ENCODE measurements at regions not wholly inside any gene's neighbourhood (a gene's known extent, or its start where the extent isn't known, plus 50 kb on each side); places are given as distances from the start of the nearest gene placed in this dataset.

- Histone ChIP-seq H2AFZ (ENCODE audit: low read length) (no peak overlapping the region), H3K36me3 (ENCODE audit: insufficient read depth, low read length) (peaks cover 63% of the 10 kb centered on the region), H3K4me1 (ENCODE audit: insufficient read depth, low read length) (peaks cover 17% of the 10 kb centered on the region), H3K79me2 (ENCODE audit: insufficient read depth, low read length) (no peaks in the 10 kb centered on the region), H3K27me3 (ENCODE audit: insufficient read depth, low read length) (no peaks in the 10 kb centered on the region), H3K9me3 (ENCODE audit: low read depth, low read length) (no peaks in the 10 kb centered on the region), H3K4me2 (ENCODE audit: insufficient read depth, low read length) (no peak overlapping the region), H3K4me3 (ENCODE audit: insufficient read depth, low read length) (no peak overlapping the region), H3K27ac (ENCODE audit: low read depth, low read length) (no peak overlapping the region), H4K20me1 (ENCODE audit: insufficient read depth, low read length) (no peaks in the 10 kb centered on the region)
- no peak for DNase-seq (ENCODE audit: insufficient read length, low spot score, missing footprints)
- no peak for TF ChIP-seq CTCF (IDR thresholded peaks at IDR 0.05; ENCODE audit: extremely low read depth, low read depth, low read length)
Observed at GRCh38 chr9:745761-746380, 95.6 kb upstream of the DMRT1 start.

DNA sequence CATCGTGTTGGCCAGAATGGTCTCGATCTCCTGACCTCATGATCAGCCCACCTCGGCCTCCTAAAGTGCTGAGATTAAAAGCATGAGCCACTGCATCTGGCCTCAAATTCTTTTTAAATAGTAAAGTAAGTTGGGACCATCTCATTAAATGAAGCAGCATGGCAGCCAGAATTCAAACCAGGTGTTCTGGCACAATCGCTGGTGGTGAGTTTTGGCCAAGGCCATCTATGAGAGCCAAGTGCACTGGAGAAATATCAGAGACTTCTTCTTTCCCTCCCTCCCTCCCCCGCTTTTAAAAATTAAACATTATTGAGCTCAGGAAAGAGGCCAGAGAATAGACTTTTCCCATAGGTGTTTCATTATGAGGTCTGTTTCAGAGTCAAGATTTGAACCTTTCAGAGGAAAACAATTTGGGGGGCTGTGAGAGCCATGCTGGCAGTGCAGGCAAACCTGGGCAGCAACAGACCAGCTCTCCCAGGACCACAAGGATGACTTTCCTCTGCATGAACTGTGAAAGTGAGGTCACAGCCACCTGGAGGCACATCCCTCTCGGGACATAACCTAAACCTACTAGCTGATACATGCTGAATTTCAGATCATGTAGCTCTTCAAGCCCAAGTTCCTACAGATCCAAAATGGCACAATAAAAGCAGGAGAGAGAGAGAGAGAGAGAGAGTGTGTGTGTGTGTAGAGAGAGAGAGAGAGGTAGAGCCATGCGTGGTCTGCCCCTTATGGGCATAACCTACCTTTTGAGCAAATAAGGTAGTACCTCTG lies 94.6 kb upstream of the DMRT1 start:
- no peaks in the 10 kb centered on the region for H3K79me2 ChIP-seq (ENCODE audit: insufficient read depth, low read length)
- H3K36me3 ChIP-seq (ENCODE audit: insufficient read depth, low read length) = peaks cover 53% of the 10 kb centered on the region
- TF ChIP-seq CTCF (IDR thresholded peaks at IDR 0.05; ENCODE audit: extremely low read depth, low read depth, low read length) = no peak
- no peaks in the 10 kb centered on the region for H3K27me3 ChIP-seq (ENCODE audit: insufficient read depth, low read length)
- peak; percentile 21 for DNase-seq (ENCODE audit: insufficient read length, low spot score, missing footprints)
- H3K4me3 ChIP-seq (ENCODE audit: insufficient read depth, low read length) = no peak overlapping the region
- no peak overlapping the region for H3K27ac ChIP-seq (ENCODE audit: low read depth, low read length)
- H3K4me1 ChIP-seq (ENCODE audit: insufficient read depth, low read length) = peaks cover 27% of the 10 kb centered on the region
- H4K20me1 ChIP-seq (ENCODE audit: insufficient read depth, low read length) = peaks cover 3% of the 10 kb centered on the region
- no peaks in the 10 kb centered on the region for H3K9me3 ChIP-seq (ENCODE audit: low read depth, low read length)
- H2AFZ ChIP-seq (ENCODE audit: low read length) = no peak overlapping the region
- no peak overlapping the region for H3K4me2 ChIP-seq (ENCODE audit: insufficient read depth, low read length)

DNA sequence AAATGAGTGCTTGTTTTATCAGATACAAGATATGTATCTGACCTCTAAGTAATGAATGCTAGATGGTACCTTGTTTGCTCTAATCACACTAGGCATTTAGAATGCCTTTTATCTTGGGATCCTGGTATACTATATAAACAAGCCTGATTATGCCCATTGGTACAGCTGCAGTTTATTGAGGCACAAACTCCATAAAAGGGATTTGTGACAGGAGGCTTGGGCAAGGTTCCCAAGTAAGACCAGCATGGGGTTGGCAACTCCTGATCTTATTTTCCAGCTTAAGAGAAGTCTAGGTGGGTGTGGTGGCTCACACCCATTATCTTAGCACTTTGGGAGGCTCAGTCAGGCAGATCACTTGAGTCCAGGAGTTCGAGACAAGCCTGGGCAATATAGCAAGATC lies 93.9 kb upstream of the DMRT1 start:
- H3K4me2 ChIP-seq (ENCODE audit: insufficient read depth, low read length) = no peak overlapping the region
- H3K9me3 ChIP-seq (ENCODE audit: low read depth, low read length) = no peaks in the 10 kb centered on the region
- no peaks in the 10 kb centered on the region for H3K79me2 ChIP-seq (ENCODE audit: insufficient read depth, low read length)
- no peaks in the 10 kb centered on the region for H3K27me3 ChIP-seq (ENCODE audit: insufficient read depth, low read length)
- no peak overlapping the region for H3K4me3 ChIP-seq (ENCODE audit: insufficient read depth, low read length)
- H3K4me1 ChIP-seq (ENCODE audit: insufficient read depth, low read length) = peaks cover 29% of the 10 kb centered on the region
- peaks cover 4% of the 10 kb centered on the region for H4K20me1 ChIP-seq (ENCODE audit: insufficient read depth, low read length)
- no peak for DNase-seq (ENCODE audit: insufficient read length, low spot score, missing footprints)
- TF ChIP-seq CTCF (IDR thresholded peaks at IDR 0.05; ENCODE audit: extremely low read depth, low read depth, low read length) = no peak
- H3K27ac ChIP-seq (ENCODE audit: low read depth, low read length) = no peak overlapping the region
- H2AFZ ChIP-seq (ENCODE audit: low read length) = no peak overlapping the region
- peaks cover 46% of the 10 kb centered on the region for H3K36me3 ChIP-seq (ENCODE audit: insufficient read depth, low read length)

DNA sequence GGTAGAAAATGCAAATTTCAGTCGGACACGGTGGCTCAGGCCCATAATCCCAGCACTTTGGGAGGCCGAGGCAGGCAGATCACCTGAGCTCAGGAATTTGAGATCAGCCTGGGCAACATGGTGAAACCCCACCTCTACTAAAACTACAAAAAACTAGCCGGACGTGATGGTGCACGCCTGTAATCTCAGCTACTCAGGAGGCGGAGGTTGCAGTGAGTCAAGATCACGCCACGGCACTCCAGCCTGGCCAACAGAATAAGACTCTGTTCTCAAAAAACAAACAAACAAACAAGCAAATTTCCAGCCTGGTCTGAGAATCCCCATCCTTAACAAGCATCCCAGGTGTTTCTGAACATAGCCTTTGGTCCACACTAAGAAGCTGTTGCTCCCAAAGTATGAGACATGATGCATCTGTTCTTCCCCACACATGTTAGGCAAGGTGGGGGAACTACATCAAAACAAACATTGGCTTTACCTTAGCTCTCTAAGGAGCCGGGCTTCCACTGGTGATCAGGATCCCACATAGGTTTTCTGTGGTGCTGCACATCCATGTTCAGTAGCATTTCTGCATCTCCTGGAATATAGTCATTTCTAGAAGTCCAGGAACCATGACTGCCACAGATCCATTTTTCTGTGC lies 92.5 kb upstream of the DMRT1 start:
- H3K4me2 ChIP-seq (ENCODE audit: insufficient read depth, low read length) = no peak overlapping the region
- DNase-seq (ENCODE audit: insufficient read length, low spot score, missing footprints) = no peak
- peaks cover 29% of the 10 kb centered on the region for H3K4me1 ChIP-seq (ENCODE audit: insufficient read depth, low read length)

More for the DNA sequence above, 92.5 kb upstream of the DMRT1 start:
- no peak overlapping the region for H2AFZ ChIP-seq (ENCODE audit: low read length)
- H3K79me2 ChIP-seq (ENCODE audit: insufficient read depth, low read length) = no peaks in the 10 kb centered on the region
- peak overlapping the region; percentile 4 for H3K27ac ChIP-seq (ENCODE audit: low read depth, low read length)
- peaks cover 33% of the 10 kb centered on the region for H3K36me3 ChIP-seq (ENCODE audit: insufficient read depth, low read length)
- H3K27me3 ChIP-seq (ENCODE audit: insufficient read depth, low read length) = no peaks in the 10 kb centered on the region
- no peaks in the 10 kb centered on the region for H3K9me3 ChIP-seq (ENCODE audit: low read depth, low read length)
- H3K4me3 ChIP-seq (ENCODE audit: insufficient read depth, low read length) = no peak overlapping the region
- no peak for TF ChIP-seq CTCF (IDR thresholded peaks at IDR 0.05; ENCODE audit: extremely low read depth, low read depth, low read length)
- peaks cover 4% of the 10 kb centered on the region for H4K20me1 ChIP-seq (ENCODE audit: insufficient read depth, low read length)
